ENCODE measurements at regions not wholly inside any gene's neighbourhood (a gene's known extent, or its start where the extent isn't known, plus 50 kb on each side); places are given as distances from the start of the nearest gene placed in this dataset.

- TF ChIP-seq EZH2 (IDR thresholded peaks at IDR 0.05; ENCODE audit: borderline replicate concordance, low read depth, low read length, poor library complexity, severe bottlenecking): no peak
- TF ChIP-seq CTCF (conservative IDR thresholded peaks at IDR 0.05; ENCODE audit: low read depth, low read length): no peak
Observed at GRCh38 chr3:59450437-59450836, 400.6 kb upstream of the CFAP20DC start.
